ENCODE measurements at regions not wholly inside any gene's neighbourhood (a gene's known extent, or its start where the extent isn't known, plus 50 kb on each side); places are given as distances from the start of the nearest gene placed in this dataset.

- H3K9ac ChIP-seq (ENCODE audit: low read length) = no peak overlapping the region
- ATAC-seq (no peak), DNase-seq (ENCODE audit: low read depth, low spot score) (no peak)
- H3K27me3 ChIP-seq (ENCODE audit: insufficient read depth, low read length) = peaks cover 44% of the 10 kb centered on the region
- no peaks in the 10 kb centered on the region for H3K36me3 ChIP-seq (ENCODE audit: control insufficient read depth in 1 of 2, insufficient read depth in 2 of 2, low read length in 2 of 2)
- no peak overlapping the region for H3K27ac ChIP-seq (ENCODE audit: low read depth, low read length)
- H3K9me3 ChIP-seq (ENCODE audit: control insufficient read depth in 1 of 2, insufficient read depth in 1 of 2, low read depth in 1 of 2, low read length in 2 of 2) = no peaks in the 10 kb centered on the region
- intact Hi-C loops (cut with micrococcal nuclease) = no loop called here
- RAD21 ChIA-PET (ENCODE audit: low non-redundant PET in 1 of 2, low total read pairs in 2 of 2, uncharacterized antibody in 2 of 2, unreplicated experiment in 2 of 2) = no interaction called here
- POLR2A ChIA-PET = no interaction called here
- no peak overlapping the region for H2AFZ ChIP-seq (ENCODE audit: low read depth, low read length, poor library complexity, severe bottlenecking)
- CTCF ChIA-PET = no interaction called here
- H3K79me2 ChIP-seq (ENCODE audit: insufficient read depth, low read length) = no peaks in the 10 kb centered on the region
- no peaks in the 10 kb centered on the region for H4K20me1 ChIP-seq (ENCODE audit: insufficient read depth)
- TF ChIP-seq REST (IDR thresholded peaks at IDR 0.05; ENCODE audit: low read depth) (no peak), EZH2 (IDR thresholded peaks at IDR 0.05) (no peak), TCF7L2 (IDR thresholded peaks at IDR 0.05; ENCODE audit: borderline replicate concordance, extremely low read depth, insufficient read depth, insufficient read length) (no peak), SRF (IDR thresholded peaks at IDR 0.05; ENCODE audit: low read depth) (no peak), JUND (IDR thresholded peaks at IDR 0.05) (no peak), POLR2AphosphoS5 (IDR thresholded peaks at IDR 0.05; ENCODE audit: low read depth, low read length) (no peak), RAD21 (IDR thresholded peaks at IDR 0.05; ENCODE audit: low read depth) (no peak), ATF3 (IDR thresholded peaks at IDR 0.05) (no peak), ZNF274 (IDR thresholded peaks at IDR 0.05; ENCODE audit: low read depth, low read length) (no peak), SP1 (IDR thresholded peaks at IDR 0.05; ENCODE audit: low read depth) (no peak), FOSL1 (IDR thresholded peaks at IDR 0.05; ENCODE audit: low read depth) (no peak), MAX (IDR thresholded peaks at IDR 0.05) (no peak), POLR2A (IDR thresholded peaks at IDR 0.05; ENCODE audit: borderline replicate concordance, extremely low read depth, insufficient read depth, insufficient read length) (no peak), ZFX (IDR thresholded peaks at IDR 0.05) (no peak), SIN3A (IDR thresholded peaks at IDR 0.05; ENCODE audit: low read depth) (no peak), EGR1 (IDR thresholded peaks at IDR 0.05; ENCODE audit: low read depth) (no peak)
- no peak overlapping the region for H3K4me3 ChIP-seq (replicated peaks in 1 of 2; ENCODE audit: low read depth in 1 of 2, low read length in 2 of 2)
- H3K4me1 ChIP-seq (ENCODE audit: control insufficient read depth in 1 of 2, insufficient read depth in 2 of 2, low read length in 2 of 2) = peaks cover 3 to 9% of the 10 kb centered on the region in 2 experiments
- no peaks in the 10 kb centered on the region for H3K9me2 ChIP-seq (ENCODE audit: insufficient read depth)
- H3K4me2 ChIP-seq (ENCODE audit: low read length) = peak overlapping the region; percentile 22; the same call in 1 of the 2 replicates
- no TSS peak for BruUV-seq (replicated peaks)
These were observed 292.3 kb downstream of the DAD1 start for GRCh38 chr14:22296722-22297121.
